Loucy (cell line): ENCODE measurements at regions not wholly inside any gene's neighbourhood (a gene's known extent, or its start where the extent isn't known, plus 50 kb on each side); places are given as distances from the start of the nearest gene placed in this dataset.

Experiments used
- H2AFZ ChIP-seq: fragments of 200-600 bp; sonication (generic); 2 replicates; pipeline ENCODE4 v1.6.0; 2016; ENCODE audit warnings: antibody characterized with exemption, mild to moderate bottlenecking, low read length, moderate library complexity
- H3F3A ChIP-seq: fragments of 200-600 bp; 2 replicates; pipeline ENCODE4 v1.6.0; 2016; ENCODE audit warnings: antibody characterized with exemption, low read depth, mild to moderate bottlenecking
- H3K27me3 ChIP-seq: fragments of 200-600 bp; sonication (generic); 2 replicates; pipeline ENCODE4 v1.6.1; 2014; ENCODE audit warnings: low read length, mild to moderate bottlenecking; ENCODE audit not compliant: insufficient read depth, poor library complexity, severe bottlenecking
- H3K36me3 ChIP-seq: fragments of 200-600 bp; sonication (generic); 2 replicates; pipeline ENCODE4 v1.6.1; 2016; ENCODE audit warnings: low read length; ENCODE audit not compliant: insufficient read depth
- H3K4me1 ChIP-seq: fragments of 200-600 bp; sonication (generic); 2 replicates; pipeline ENCODE4 v1.5.1; 2014; ENCODE audit warnings: low read length, mild to moderate bottlenecking; ENCODE audit not compliant: insufficient read depth, poor library complexity, severe bottlenecking
- H3K4me2 ChIP-seq: fragments of 200-600 bp; sonication (generic); 2 replicates; pipeline ENCODE4 v1.6.0; 2014; ENCODE audit warnings: antibody characterized with exemption, low read length, low read depth, mild to moderate bottlenecking; ENCODE audit not compliant: poor library complexity, severe bottlenecking
- H3K4me3 ChIP-seq: fragments of 200-600 bp; sonication (generic); 2 replicates; pipeline ENCODE4 v1.5.1; 2014; ENCODE audit warnings: low read length, mild to moderate bottlenecking, mixed read lengths; ENCODE audit not compliant: poor library complexity, severe bottlenecking
- H3K79me2 ChIP-seq: fragments of 200-600 bp; sonication (generic); 2 replicates; pipeline ENCODE4 v1.6.1; 2014; ENCODE audit warnings: low read length; ENCODE audit not compliant: insufficient read depth
- H3K9ac ChIP-seq: fragments of 200-600 bp; sonication (generic); 2 replicates; pipeline ENCODE4 v1.6.0; 2014; ENCODE audit warnings: mild to moderate bottlenecking, low read depth, low read length, moderate library complexity; ENCODE audit not compliant: poor library complexity, severe bottlenecking
- H3K9me2 ChIP-seq: fragments of 200-600 bp; sonication (generic); replicated peaks from 2 replicates; pipeline ENCODE4 v1.6.1; 2016; ENCODE audit warnings: low read depth, low read length, mixed read lengths
- H3K9me3 ChIP-seq: fragments of 200-600 bp; sonication (generic); 2 replicates; pipeline ENCODE4 v1.6.1; 2014; ENCODE audit warnings: mild to moderate bottlenecking, antibody characterized with exemption, low read length, low read depth; ENCODE audit not compliant: insufficient read depth
- H4K20me1 ChIP-seq: fragments of 200-600 bp; sonication (generic); 2 replicates; pipeline ENCODE4 v1.6.0; 2014; ENCODE audit warnings: antibody characterized with exemption, low read length, mild to moderate bottlenecking; ENCODE audit not compliant: insufficient read depth, poor library complexity, severe bottlenecking
- EZH2phosphoT487 ChIP-seq: fragments of 200-600 bp; IDR thresholded peaks from 2 replicates; pipeline ENCODE4 v1.6.1; 2018; ENCODE audit warnings: antibody characterized with exemption, mild to moderate bottlenecking, moderate library complexity, borderline replicate concordance
- TF ChIP-seq, protein P1 (sequence below): fragments of 200-600 bp; sonication (generic); conservative IDR thresholded peaks from 2 replicates; pipeline ENCODE4 v1.5.1; 2014; ENCODE audit warnings: mild to moderate bottlenecking, antibody characterized with exemption, low read length

DNA sequence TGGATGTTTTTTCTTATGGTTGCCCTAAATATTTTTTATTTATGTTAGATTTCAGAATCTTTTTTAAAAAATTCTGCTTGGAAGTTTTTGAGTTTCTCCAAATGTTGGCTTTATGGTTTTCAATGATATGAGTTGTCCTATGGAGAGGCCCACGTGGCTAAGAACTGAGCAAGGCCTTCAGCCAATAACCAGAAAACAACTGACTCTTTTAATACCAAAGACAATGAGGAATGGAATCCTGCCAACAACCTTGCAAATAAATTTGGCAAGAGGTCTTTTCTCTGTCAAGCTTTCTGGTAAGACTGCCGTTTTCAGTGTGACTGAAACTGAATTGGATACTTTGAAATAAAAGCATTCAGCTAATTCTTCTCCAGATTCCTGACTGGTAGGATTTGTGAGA, 1740.1 kb upstream of the WWC1 start:
- no peaks in the 10 kb centered on the region for H3K4me1 ChIP-seq
- H3K9ac ChIP-seq = no peak overlapping the region
- no peaks in the 10 kb centered on the region for H3K79me2 ChIP-seq
- H3K27me3 ChIP-seq = no peaks in the 10 kb centered on the region
- no peak overlapping the region for H2AFZ ChIP-seq
- H3K9me2 ChIP-seq = no peaks in the 10 kb centered on the region
- no peak for TF ChIP-seq EZH2phosphoT487
- TF ChIP-seq, protein P1, sequence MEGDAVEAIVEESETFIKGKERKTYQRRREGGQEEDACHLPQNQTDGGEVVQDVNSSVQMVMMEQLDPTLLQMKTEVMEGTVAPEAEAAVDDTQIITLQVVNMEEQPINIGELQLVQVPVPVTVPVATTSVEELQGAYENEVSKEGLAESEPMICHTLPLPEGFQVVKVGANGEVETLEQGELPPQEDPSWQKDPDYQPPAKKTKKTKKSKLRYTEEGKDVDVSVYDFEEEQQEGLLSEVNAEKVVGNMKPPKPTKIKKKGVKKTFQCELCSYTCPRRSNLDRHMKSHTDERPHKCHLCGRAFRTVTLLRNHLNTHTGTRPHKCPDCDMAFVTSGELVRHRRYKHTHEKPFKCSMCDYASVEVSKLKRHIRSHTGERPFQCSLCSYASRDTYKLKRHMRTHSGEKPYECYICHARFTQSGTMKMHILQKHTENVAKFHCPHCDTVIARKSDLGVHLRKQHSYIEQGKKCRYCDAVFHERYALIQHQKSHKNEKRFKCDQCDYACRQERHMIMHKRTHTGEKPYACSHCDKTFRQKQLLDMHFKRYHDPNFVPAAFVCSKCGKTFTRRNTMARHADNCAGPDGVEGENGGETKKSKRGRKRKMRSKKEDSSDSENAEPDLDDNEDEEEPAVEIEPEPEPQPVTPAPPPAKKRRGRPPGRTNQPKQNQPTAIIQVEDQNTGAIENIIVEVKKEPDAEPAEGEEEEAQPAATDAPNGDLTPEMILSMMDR = no peak
- H4K20me1 ChIP-seq = no peaks in the 10 kb centered on the region
- H3K36me3 ChIP-seq = no peaks in the 10 kb centered on the region
- no peaks in the 10 kb centered on the region for H3F3A ChIP-seq
- H3K4me2 ChIP-seq = no peak overlapping the region
- no peak overlapping the region for H3K4me3 ChIP-seq
- H3K9me3 ChIP-seq = no peaks in the 10 kb centered on the region

DNA sequence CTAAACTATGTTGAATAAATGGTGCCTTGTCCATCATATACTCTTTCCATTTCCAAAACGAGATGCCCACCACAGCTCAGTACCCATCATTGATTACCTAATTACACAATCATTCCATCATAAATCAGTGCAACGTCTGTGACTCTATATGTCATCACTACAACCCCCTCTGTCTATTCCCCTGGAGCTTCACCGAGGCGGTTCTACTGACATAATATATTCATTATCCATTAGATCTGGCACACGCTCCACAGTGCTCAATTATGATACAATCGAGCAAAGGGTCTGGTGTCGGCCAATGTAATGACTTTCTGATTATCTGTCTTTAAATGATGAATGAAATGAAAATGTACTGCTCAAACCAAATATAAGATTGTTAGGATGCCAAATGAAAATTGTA, 1737.7 kb upstream of the WWC1 start:
- Histone ChIP-seq H2AFZ (no peak overlapping the region), H3K9me2 (no peaks in the 10 kb centered on the region), H3K79me2 (no peaks in the 10 kb centered on the region), H3F3A (no peaks in the 10 kb centered on the region), H3K4me3 (no peak overlapping the region), H4K20me1 (no peaks in the 10 kb centered on the region), H3K4me1 (no peaks in the 10 kb centered on the region), H3K9ac (no peak overlapping the region), H3K9me3 (no peaks in the 10 kb centered on the region), H3K27me3 (no peaks in the 10 kb centered on the region), H3K36me3 (no peaks in the 10 kb centered on the region), H3K4me2 (no peak overlapping the region)
- TF ChIP-seq EZH2phosphoT487 = no peak
- TF ChIP-seq, protein P1 = no peak

DNA sequence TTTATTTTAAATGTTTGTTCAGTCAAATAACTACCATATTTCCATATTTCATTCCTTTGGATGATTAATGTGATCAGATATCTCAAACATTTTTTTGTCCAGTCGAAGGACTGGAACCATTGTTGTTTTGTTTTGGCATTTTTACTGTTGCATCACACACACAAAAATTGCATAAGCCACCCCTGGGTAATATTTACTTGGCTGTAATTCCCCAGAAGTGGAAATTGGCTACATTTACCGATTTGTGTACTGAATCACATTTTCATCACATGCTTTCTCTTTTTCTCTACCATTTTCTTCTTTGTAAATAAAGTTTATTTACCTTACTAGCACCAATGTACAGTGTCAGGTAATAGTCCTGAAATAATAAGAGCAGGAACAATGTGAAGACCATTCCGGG, 1729.7 kb upstream of the WWC1 start:
- TF ChIP-seq, protein P1 = no peak
- TF ChIP-seq EZH2phosphoT487 = no peak
- no peak overlapping the region for H3K4me2 ChIP-seq

More for the DNA sequence above, 1729.7 kb upstream of the WWC1 start:
- Histone ChIP-seq H3K4me1 (no peaks in the 10 kb centered on the region), H3F3A (no peaks in the 10 kb centered on the region), H3K79me2 (no peaks in the 10 kb centered on the region), H3K9ac (no peak overlapping the region), H3K4me3 (no peak overlapping the region), H2AFZ (no peak overlapping the region), H3K9me2 (no peaks in the 10 kb centered on the region), H4K20me1 (no peaks in the 10 kb centered on the region), H3K9me3 (no peaks in the 10 kb centered on the region), H3K36me3 (no peaks in the 10 kb centered on the region), H3K27me3 (no peaks in the 10 kb centered on the region)
